ENCODE measurements at regions not wholly inside any gene's neighbourhood (a gene's known extent, or its start where the extent isn't known, plus 50 kb on each side); places are given as distances from the start of the nearest gene placed in this dataset.

- no peaks in the 10 kb centered on the region for H3K27me3 ChIP-seq (ENCODE audit: control insufficient read depth in 3 of 3, insufficient read depth in 3 of 3, low read length in 3 of 3)
- H3K4me1 ChIP-seq (ENCODE audit: control insufficient read depth in 3 of 3, insufficient read depth in 2 of 3, low read depth in 1 of 3, low read length in 2 of 3), result peaks cover 0 to 12% (median 2%) of the 10 kb centered on the region in 3 donors
- H3K27ac ChIP-seq (ENCODE audit: low read depth in 1 of 3, low read length in 2 of 3), result no peak overlapping the region
- H3K36me3 ChIP-seq (ENCODE audit: control insufficient read depth in 3 of 3, insufficient read depth in 2 of 3, low read depth in 1 of 3, low read length in 3 of 3), result no peaks in the 10 kb centered on the region
- FAIRE-seq (no peak), DNase-seq (no peak)
- no peak overlapping the region for H3K4me3 ChIP-seq (ENCODE audit: low read depth in 1 of 3, low read length in 3 of 3)
- no peaks in the 10 kb centered on the region for H3K9me3 ChIP-seq (ENCODE audit: control insufficient read depth in 2 of 2, insufficient read depth in 1 of 2, low read depth in 1 of 2, low read length in 1 of 2)
- WGBS, 3 donors, result 58 to 68% (median 60%) methylated on average over 2 of the region's 2 CpGs
Measured at GRCh38 chr13:91134803-91135184, 212.7 kb upstream of the MIR17HG start.

- Histone ChIP-seq H3K4me1 (ENCODE audit: control insufficient read depth in 3 of 3, insufficient read depth in 2 of 3, low read depth in 1 of 3, low read length in 2 of 3) (peaks cover 0 to 12% (median 2%) of the 10 kb centered on the region in 3 donors), H3K27ac (ENCODE audit: low read depth in 1 of 3, low read length in 2 of 3) (no peak overlapping the region), H3K9me3 (ENCODE audit: control insufficient read depth in 2 of 2, insufficient read depth in 1 of 2, low read depth in 1 of 2, low read length in 1 of 2) (no peaks in the 10 kb centered on the region), H3K36me3 (ENCODE audit: control insufficient read depth in 3 of 3, insufficient read depth in 2 of 3, low read depth in 1 of 3, low read length in 3 of 3) (no peaks in the 10 kb centered on the region), H3K4me3 (ENCODE audit: low read depth in 1 of 3, low read length in 3 of 3) (no peak overlapping the region), H3K27me3 (ENCODE audit: control insufficient read depth in 3 of 3, insufficient read depth in 3 of 3, low read length in 3 of 3) (no peaks in the 10 kb centered on the region)
- DNase-seq (peak in 1 of 2 donors; percentile 77), FAIRE-seq (no peak)
Measured at GRCh38 chr13:91135376-91135775, 212.1 kb upstream of the MIR17HG start.

GRCh38 chr13:91135968-91136367, 211.5 kb upstream of the MIR17HG start:
- H3K4me1 ChIP-seq (ENCODE audit: control insufficient read depth in 3 of 3, insufficient read depth in 2 of 3, low read depth in 1 of 3, low read length in 2 of 3), result peaks cover 0 to 12% (median 2%) of the 10 kb centered on the region in 3 donors
- H3K4me3 ChIP-seq (ENCODE audit: low read depth in 1 of 3, low read length in 3 of 3), result no peak overlapping the region
- no peak overlapping the region for H3K27ac ChIP-seq (ENCODE audit: low read depth in 1 of 3, low read length in 2 of 3)
- DNase-seq (no peak), FAIRE-seq (no peak)
- no peaks in the 10 kb centered on the region for H3K36me3 ChIP-seq (ENCODE audit: control insufficient read depth in 3 of 3, insufficient read depth in 2 of 3, low read depth in 1 of 3, low read length in 3 of 3)
- H3K27me3 ChIP-seq (ENCODE audit: control insufficient read depth in 3 of 3, insufficient read depth in 3 of 3, low read length in 3 of 3), result no peaks in the 10 kb centered on the region
- H3K9me3 ChIP-seq (ENCODE audit: control insufficient read depth in 2 of 2, insufficient read depth in 1 of 2, low read depth in 1 of 2, low read length in 1 of 2), result no peaks in the 10 kb centered on the region

GRCh38 chr13:91136806-91137205, 210.7 kb upstream of the MIR17HG start:
- H3K27me3 ChIP-seq (ENCODE audit: control insufficient read depth in 3 of 3, insufficient read depth in 3 of 3, low read length in 3 of 3), result no peaks in the 10 kb centered on the region
- H3K4me3 ChIP-seq (ENCODE audit: low read depth in 1 of 3, low read length in 3 of 3), result no peak overlapping the region
- no peaks in the 10 kb centered on the region for H3K9me3 ChIP-seq (ENCODE audit: control insufficient read depth in 2 of 2, insufficient read depth in 1 of 2, low read depth in 1 of 2, low read length in 1 of 2)
- FAIRE-seq (no peak), DNase-seq (peak in 1 of 2 donors; percentile 42)
- H3K36me3 ChIP-seq (ENCODE audit: control insufficient read depth in 3 of 3, insufficient read depth in 2 of 3, low read depth in 1 of 3, low read length in 3 of 3), result no peaks in the 10 kb centered on the region
- peaks cover 0 to 12% (median 2%) of the 10 kb centered on the region in 3 donors for H3K4me1 ChIP-seq (ENCODE audit: control insufficient read depth in 3 of 3, insufficient read depth in 2 of 3, low read depth in 1 of 3, low read length in 2 of 3)
- WGBS, 3 donors, result 58 to 66% (median 59%) methylated on average over 2 of the region's 2 CpGs
- no peak overlapping the region for H3K27ac ChIP-seq (ENCODE audit: low read depth in 1 of 3, low read length in 2 of 3)

GRCh38 chr13:91139232-91139631, 208.3 kb upstream of the MIR17HG start:
- Histone ChIP-seq H3K4me1 (ENCODE audit: control insufficient read depth in 3 of 3, insufficient read depth in 2 of 3, low read depth in 1 of 3, low read length in 2 of 3) (peaks cover 0 to 12% (median 2%) of the 10 kb centered on the region in 3 donors), H3K27ac (ENCODE audit: low read depth in 1 of 3, low read length in 2 of 3) (no peak overlapping the region), H3K9me3 (ENCODE audit: control insufficient read depth in 2 of 2, insufficient read depth in 1 of 2, low read depth in 1 of 2, low read length in 1 of 2) (no peaks in the 10 kb centered on the region), H3K27me3 (ENCODE audit: control insufficient read depth in 3 of 3, insufficient read depth in 3 of 3, low read length in 3 of 3) (no peaks in the 10 kb centered on the region), H3K36me3 (ENCODE audit: control insufficient read depth in 3 of 3, insufficient read depth in 2 of 3, low read depth in 1 of 3, low read length in 3 of 3) (no peaks in the 10 kb centered on the region), H3K4me3 (ENCODE audit: low read depth in 1 of 3, low read length in 3 of 3) (no peak overlapping the region)
- DNase-seq, result no peak
- WGBS, 3 donors, result 72 to 95% (median 85%) methylated on average over 2 of the region's 2 CpGs
- no peak for FAIRE-seq

GRCh38 chr13:91141543-91142061, 205.9 kb upstream of the MIR17HG start:
- Histone ChIP-seq H3K4me3 (ENCODE audit: low read depth in 1 of 3, low read length in 3 of 3) (no peak overlapping the region), H3K4me1 (ENCODE audit: control insufficient read depth in 3 of 3, insufficient read depth in 2 of 3, low read depth in 1 of 3, low read length in 2 of 3) (no peaks in the 10 kb centered on the region), H3K27ac (ENCODE audit: low read depth in 1 of 3, low read length in 2 of 3) (no peak overlapping the region), H3K27me3 (ENCODE audit: control insufficient read depth in 3 of 3, insufficient read depth in 3 of 3, low read length in 3 of 3) (no peaks in the 10 kb centered on the region), H3K36me3 (ENCODE audit: control insufficient read depth in 3 of 3, insufficient read depth in 2 of 3, low read depth in 1 of 3, low read length in 3 of 3) (no peaks in the 10 kb centered on the region), H3K9me3 (ENCODE audit: control insufficient read depth in 2 of 2, insufficient read depth in 1 of 2, low read depth in 1 of 2, low read length in 1 of 2) (no peaks in the 10 kb centered on the region)
- DNase-seq (no peak), FAIRE-seq (no peak)
- WGBS, 3 donors, result 64 to 69% (median 69%) methylated on average over 5 of the region's 5 CpGs

- H3K9me3 ChIP-seq (ENCODE audit: control insufficient read depth in 2 of 2, insufficient read depth in 1 of 2, low read depth in 1 of 2, low read length in 1 of 2), result no peaks in the 10 kb centered on the region
- FAIRE-seq (no peak), DNase-seq (no peak)
- no peaks in the 10 kb centered on the region for H3K4me1 ChIP-seq (ENCODE audit: control insufficient read depth in 3 of 3, insufficient read depth in 2 of 3, low read depth in 1 of 3, low read length in 2 of 3)
- no peak overlapping the region for H3K27ac ChIP-seq (ENCODE audit: low read depth in 1 of 3, low read length in 2 of 3)
- H3K4me3 ChIP-seq (ENCODE audit: low read depth in 1 of 3, low read length in 3 of 3), result no peak overlapping the region
- H3K27me3 ChIP-seq (ENCODE audit: control insufficient read depth in 3 of 3, insufficient read depth in 3 of 3, low read length in 3 of 3), result no peaks in the 10 kb centered on the region
- 10 to 17% (median 10%) methylated on average over 2 of the region's 2 CpGs for WGBS, 3 donors
- H3K36me3 ChIP-seq (ENCODE audit: control insufficient read depth in 3 of 3, insufficient read depth in 2 of 3, low read depth in 1 of 3, low read length in 3 of 3), result no peaks in the 10 kb centered on the region
Measured at GRCh38 chr13:91142572-91142971, 204.9 kb upstream of the MIR17HG start.

GRCh38 chr13:91144054-91144453, 203.4 kb upstream of the MIR17HG start:
- WGBS, 3 donors, result 49 to 64% (median 60%) methylated on average over 2 of the region's 2 CpGs
- DNase-seq (no peak), FAIRE-seq (no peak)
- Histone ChIP-seq H3K4me3 (ENCODE audit: low read depth in 1 of 3, low read length in 3 of 3) (no peak overlapping the region), H3K36me3 (ENCODE audit: control insufficient read depth in 3 of 3, insufficient read depth in 2 of 3, low read depth in 1 of 3, low read length in 3 of 3) (no peaks in the 10 kb centered on the region), H3K9me3 (ENCODE audit: control insufficient read depth in 2 of 2, insufficient read depth in 1 of 2, low read depth in 1 of 2, low read length in 1 of 2) (no peaks in the 10 kb centered on the region), H3K27me3 (ENCODE audit: control insufficient read depth in 3 of 3, insufficient read depth in 3 of 3, low read length in 3 of 3) (no peaks in the 10 kb centered on the region), H3K4me1 (ENCODE audit: control insufficient read depth in 3 of 3, insufficient read depth in 2 of 3, low read depth in 1 of 3, low read length in 2 of 3) (no peaks in the 10 kb centered on the region), H3K27ac (ENCODE audit: low read depth in 1 of 3, low read length in 2 of 3) (no peak overlapping the region)

- Histone ChIP-seq H3K27me3 (ENCODE audit: control insufficient read depth in 3 of 3, insufficient read depth in 3 of 3, low read length in 3 of 3) (no peaks in the 10 kb centered on the region), H3K9me3 (ENCODE audit: control insufficient read depth in 2 of 2, insufficient read depth in 1 of 2, low read depth in 1 of 2, low read length in 1 of 2) (no peaks in the 10 kb centered on the region), H3K4me3 (ENCODE audit: low read depth in 1 of 3, low read length in 3 of 3) (no peak overlapping the region), H3K27ac (ENCODE audit: low read depth in 1 of 3, low read length in 2 of 3) (no peak overlapping the region), H3K36me3 (ENCODE audit: control insufficient read depth in 3 of 3, insufficient read depth in 2 of 3, low read depth in 1 of 3, low read length in 3 of 3) (no peaks in the 10 kb centered on the region), H3K4me1 (ENCODE audit: control insufficient read depth in 3 of 3, insufficient read depth in 2 of 3, low read depth in 1 of 3, low read length in 2 of 3) (no peaks in the 10 kb centered on the region)
- DNase-seq (no peak), FAIRE-seq (no peak)
- WGBS, 3 donors, result 64 to 83% (median 67%) methylated on average over 2 of the region's 2 CpGs
Measured at GRCh38 chr13:91144486-91144885, 203.0 kb upstream of the MIR17HG start.

Data from small intestine (tissue), 7 donors.